Anterior cingulate cortex (tissue), 58 donors: ENCODE measurements at regions not wholly inside any gene's neighbourhood (a gene's known extent, or its start where the extent isn't known, plus 50 kb on each side); places are given as distances from the start of the nearest gene placed in this dataset.

Source experiments
- DNase-seq, 58 donors: peaks; one replicate each; lab custom pipeline; 2025; lab: John Stamatoyannopoulos, UW

DNA sequence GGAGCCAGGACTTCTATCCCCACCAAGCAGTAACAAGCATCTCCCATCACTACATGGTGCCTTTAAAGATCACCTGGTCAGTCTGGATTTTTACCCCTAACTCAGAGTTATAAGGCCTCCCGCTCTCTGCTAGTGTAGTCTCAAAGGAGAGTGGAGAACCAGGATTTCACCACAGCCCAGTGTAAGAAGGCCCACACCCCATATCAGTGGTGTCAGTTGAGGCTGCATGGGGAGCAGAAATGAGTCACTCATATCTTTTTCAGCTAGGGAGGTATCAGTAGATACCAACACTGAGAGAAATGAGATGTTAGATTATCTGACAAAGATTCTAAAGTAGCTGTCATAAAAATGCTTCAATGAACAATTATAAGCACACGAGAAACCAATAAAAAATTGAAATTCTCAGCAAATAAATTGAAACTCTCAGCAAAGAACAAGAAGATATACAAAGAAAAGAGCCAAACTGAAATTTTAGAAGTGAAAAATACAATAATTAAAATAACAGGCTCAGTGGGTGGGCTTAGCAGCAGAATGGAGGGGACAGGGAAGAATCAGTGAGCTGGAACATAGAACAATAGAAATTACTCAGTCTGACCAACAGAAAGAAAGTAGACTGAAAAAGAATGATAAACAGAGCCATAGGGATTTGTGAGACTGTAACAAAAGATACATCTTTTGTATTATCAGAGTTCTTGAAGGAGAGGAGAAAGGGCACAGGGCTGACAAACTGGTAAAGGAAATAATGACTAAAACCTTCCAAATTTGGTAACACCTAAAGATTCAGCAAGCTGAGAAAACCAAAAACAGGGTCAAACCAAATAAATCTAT is 257.7 kb downstream of the ANAPC1 start:
- DNase-seq = no peak

- DNase-seq = no peak
These were observed 257.2 kb downstream of the ANAPC1 start for GRCh38 chr2:111626865-111627163.

- DNase-seq = no peak
These were observed 256.7 kb downstream of the ANAPC1 start for GRCh38 chr2:111627256-111627655.

GRCh38 chr2:111628221-111628620 is 255.8 kb downstream of the ANAPC1 start:
- DNase-seq = no peak

DNA sequence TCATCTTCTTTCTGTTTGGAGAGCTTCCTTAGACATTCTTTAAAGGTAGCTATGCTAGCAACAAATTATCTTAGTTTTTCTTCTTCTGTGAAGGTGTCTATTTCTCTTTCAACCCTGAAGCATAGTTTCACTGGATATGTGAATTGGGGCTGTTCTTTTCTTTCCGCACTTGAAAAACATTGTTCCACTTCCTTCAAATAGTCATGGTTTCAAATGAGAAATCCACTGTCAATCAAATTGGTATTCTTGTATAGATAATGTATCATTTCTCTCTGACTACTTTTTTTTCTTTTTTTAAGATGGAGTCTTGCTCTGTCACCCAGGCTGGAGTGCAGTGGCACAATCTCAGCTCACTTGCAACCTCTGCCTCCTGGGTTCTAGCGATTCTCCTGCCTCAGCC is 254.0 kb downstream of the ANAPC1 start:
- DNase-seq = no peak

GRCh38 chr2:111632661-111633060 is 251.3 kb downstream of the ANAPC1 start:
- no peak for DNase-seq

- DNase-seq = no peak
These were observed 250.8 kb downstream of the ANAPC1 start for GRCh38 chr2:111633189-111633588.

DNA sequence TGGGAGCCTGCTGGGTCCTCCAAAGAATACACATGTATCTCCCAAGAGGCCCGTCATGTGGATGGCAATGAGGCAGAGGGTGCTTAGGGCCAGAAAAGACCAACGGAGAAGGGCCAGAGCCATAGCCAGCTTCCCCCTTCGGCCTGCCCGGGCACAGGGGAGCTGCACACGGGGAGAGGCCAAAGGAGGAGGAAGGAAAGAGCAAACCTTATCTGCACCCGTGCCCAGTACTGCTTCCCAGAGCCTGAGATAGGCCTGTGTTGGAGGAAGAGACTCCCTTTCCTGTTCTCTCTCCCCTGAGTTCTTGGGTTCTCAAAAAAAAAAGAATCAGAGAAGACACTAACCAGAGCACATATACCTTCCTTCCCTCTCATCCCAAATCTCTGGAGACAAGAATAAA is 250.3 kb downstream of the ANAPC1 start:
- no peak for DNase-seq

DNA sequence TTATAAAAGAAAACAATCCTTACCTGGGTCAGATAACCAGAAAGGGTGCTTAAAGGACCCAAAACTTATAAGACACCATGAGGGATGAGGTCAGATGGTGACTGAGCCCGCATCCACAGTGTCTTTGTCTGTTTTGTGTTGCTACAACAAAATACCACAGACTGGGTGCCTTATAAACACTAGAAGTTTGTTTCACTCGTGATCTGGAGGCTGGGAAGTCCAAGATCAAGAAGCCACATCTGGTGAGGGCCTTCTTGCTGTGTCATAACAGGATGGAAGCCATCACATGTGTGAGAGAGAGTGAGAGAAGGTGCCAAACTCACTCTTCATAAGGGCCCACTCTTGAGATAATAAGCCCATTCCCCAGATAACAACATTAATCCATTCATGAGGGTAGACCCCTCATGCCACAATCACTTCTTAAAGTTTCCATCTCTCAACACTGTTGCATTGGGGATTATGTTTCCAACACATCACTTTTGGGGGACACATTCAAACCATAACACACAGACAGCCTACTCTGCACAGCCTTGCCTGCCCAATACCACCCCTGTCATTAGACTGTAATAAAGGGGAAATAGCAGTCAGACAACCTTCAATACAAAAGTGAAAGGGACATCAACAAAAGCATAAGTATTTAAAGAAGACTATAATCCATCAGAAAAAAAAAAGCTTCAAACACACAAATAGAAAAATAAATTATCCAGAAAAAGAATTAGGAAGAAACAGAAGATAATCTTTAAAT is 249.8 kb downstream of the ANAPC1 start:
- DNase-seq = no peak

DNA sequence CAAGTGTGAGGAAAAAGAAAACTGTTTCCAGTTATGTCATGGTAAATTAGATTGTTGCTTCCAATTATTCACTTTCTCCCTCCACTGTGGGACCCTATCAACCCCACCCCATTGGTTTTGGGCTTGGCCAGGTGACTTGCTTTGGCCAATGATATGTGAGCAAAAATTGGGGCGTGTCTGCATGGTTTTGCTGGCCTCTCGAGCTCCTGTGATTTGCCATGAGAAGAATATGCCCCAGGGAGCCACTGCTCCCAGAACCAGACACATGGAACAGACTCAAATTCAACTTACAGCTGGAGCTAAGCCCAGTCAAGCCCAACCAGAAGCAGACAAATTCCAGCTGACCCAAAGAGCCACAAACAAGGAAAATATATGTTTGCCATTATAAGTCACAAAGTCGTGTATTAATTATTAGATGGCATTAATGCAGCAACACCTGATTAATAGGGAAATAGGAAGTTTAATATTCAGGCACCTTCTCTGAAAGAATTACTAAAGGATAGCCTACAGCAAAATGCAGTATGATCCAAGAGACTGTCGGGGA is 248.9 kb downstream of the ANAPC1 start:
- no peak for DNase-seq

- no peak for DNase-seq
These were observed 247.1 kb downstream of the ANAPC1 start for GRCh38 chr2:111636905-111637304.

DNA sequence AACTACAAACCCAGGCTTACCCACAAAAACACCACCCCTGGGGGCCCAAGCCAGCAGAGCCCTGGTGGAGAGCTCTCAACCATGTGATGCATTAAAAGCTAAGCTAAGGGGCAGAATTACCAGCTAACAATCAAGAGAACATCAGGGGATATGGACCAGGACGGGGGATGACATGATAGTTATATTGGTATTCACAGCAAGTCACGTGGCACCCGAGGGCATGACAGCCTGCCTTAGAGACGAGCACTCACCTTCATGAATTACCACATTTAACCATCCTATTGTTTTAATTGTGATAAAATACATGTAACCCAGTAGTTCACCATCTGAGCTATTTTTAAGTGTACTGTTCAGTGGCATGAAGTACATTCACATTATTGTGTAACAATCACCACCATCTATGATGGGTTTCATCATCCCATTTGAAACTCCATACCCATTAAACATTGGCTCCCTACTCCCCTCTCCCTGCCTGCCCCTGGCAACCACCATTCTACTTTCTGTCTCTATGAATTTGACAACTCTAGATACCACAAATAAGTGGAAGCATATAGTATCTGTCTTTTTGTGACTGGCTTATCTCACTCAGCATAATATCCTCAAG is 245.6 kb downstream of the ANAPC1 start:
- no peak for DNase-seq

- no peak for DNase-seq
These were observed 243.5 kb downstream of the ANAPC1 start for GRCh38 chr2:111640480-111640879.

- DNase-seq = no peak
These were observed 241.2 kb downstream of the ANAPC1 start for GRCh38 chr2:111642586-111643327.

DNA sequence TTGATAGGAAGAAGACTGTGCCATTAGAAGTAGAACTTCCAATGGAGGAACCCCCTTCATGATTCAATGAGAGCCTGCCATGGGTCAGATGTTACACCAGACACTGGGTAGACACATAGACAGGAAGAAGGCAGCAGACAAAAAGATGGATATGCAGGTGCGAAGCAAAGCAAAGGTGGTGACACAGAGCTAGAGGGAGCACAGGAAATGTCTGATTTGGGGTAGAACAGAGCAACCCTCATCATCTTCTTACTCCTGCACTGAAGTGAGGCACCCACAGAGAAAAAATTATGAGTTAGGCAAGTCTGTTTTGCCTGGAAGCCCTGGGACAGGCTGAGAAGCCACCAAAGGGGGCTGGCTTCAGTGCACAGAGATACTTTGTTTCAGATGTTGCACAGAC is 240.2 kb downstream of the ANAPC1 start:
- no peak for DNase-seq

- no peak for DNase-seq
These were observed 236.6 kb downstream of the ANAPC1 start for GRCh38 chr2:111647359-111647758.

DNA sequence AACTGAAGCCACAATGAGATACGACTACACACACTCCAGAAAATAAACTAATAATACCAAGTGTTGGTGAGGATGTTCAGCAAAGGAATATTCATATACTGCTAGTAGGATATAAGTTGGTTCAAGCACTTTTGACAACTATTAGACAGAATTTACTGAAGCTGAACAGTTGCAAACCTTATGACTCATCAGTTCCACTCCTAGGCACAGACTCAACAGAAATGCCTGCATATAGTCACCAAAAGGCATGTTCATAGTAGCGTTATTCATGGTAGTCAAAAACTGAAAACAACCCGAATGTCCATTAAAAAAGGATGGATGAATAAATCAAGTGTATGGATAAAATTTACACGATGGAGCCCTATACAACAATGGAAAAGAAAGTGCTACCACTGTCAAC is 232.0 kb downstream of the ANAPC1 start:
- no peak for DNase-seq

DNA sequence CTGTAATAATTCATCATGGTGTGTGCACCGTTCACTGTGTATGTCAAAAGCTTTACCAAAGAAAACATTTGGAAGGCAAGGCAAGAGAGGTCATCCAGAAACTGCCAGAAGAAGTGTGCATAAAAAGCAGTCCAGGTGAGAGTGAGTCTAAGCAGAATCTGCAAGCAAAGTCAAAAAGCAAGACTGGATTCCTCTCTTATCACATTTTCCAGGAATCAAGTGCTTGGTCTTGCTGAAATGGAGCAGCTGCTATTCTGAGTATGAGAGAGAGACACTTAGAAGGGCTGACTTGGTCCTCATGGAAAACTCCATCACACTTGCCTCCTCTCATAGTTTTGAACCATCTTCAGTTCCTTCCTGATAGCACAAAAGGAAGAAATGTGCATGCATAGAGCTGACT is 231.3 kb downstream of the ANAPC1 start:
- no peak for DNase-seq

DNA sequence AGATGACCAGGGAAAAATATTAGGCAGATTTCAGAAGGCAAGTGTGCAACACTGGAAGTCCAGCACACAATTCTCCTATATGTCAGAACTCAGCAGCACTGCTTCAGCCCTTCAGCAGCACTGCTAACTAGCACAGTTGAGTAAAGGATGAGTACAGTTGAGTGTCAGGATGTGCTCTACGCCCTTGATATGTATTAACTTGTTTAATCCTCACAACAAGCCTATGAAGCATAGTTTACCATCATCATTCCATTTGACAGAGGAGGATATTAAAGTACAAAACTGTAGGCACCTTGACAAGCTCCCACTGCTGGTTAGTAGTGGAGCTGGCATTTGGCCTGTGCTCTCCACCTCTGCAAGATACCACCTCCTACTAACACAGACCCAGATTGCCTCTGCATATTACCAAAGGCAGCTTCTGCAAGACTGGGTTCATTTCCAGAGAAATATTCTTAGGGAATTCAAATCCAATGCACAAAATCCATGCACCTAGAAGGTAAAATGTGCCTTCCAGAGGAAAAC is 230.8 kb downstream of the ANAPC1 start:
- no peak for DNase-seq

DNA sequence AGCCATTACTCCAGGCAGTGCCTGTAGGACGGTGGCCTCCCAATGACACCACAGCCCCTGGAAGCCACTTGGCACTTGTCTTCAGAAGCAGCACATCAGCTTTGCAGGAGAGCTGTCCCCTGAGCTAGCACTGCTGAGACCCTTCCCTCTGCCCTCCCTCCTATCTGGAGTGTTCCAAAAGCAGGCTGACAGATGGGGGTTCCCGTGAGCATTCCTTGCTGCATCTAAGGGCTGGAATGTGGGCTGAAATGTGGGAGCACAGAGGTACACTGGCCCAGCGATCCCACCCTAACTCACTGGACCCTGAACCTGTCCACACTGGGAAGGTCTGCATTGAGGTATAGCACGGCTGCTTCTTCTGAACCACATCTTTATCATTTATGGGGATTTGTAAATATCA is 230.1 kb downstream of the ANAPC1 start:
- DNase-seq = no peak

DNA sequence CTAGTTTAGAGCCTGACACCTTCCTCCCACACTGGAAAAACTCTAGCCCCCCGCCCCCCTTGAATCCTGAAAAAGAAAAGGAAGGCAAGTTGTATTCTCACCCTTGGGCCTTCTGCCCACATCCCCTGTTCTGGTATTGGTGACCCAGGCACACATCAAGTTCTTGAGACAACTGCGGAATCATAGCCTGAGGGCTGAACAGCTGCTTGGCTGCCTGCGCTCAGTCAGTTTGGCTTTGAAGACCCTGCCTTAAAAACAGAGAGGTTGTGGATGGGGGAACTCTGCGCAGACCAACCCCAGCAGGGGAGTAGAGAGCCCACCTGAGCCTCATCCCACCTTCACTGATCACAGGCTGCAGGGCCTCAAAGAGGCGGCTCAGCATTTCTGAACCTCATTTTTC is 229.2 kb downstream of the ANAPC1 start:
- DNase-seq = no peak
